GM18867 (cell line): ENCODE measurements at regions not wholly inside any gene's neighbourhood (a gene's known extent, or its start where the extent isn't known, plus 50 kb on each side); places are given as distances from the start of the nearest gene placed in this dataset.

ENCODE experiments used
- ATAC-seq: cut with Tn5 transposase; IDR thresholded peaks from one replicate; pipeline ENCODE4 v1.9.1; 2021; ENCODE audit warnings: mild to moderate bottlenecking, moderate library complexity; ENCODE audit not compliant: unreplicated experiment

DNA sequence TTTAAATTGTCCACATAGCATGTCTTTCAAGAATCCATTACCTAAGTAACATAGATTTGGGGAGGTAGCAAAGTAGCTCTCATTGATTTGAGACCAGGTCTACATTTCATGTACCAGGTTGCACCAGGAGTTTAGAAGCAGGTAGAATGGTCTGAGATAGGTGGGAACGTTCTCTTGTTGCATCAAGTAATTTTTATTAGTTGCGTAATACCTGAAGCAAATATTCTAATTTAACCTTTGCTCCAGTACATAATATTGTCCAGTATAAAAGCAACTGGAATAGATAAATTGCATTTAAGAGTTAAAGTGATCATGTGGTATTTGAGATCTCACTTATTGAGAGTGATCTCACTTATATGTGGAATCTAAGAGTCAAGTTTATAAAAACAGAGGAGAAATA, 597.1 kb upstream of the PRMT6 start:
- no peak for ATAC-seq

DNA sequence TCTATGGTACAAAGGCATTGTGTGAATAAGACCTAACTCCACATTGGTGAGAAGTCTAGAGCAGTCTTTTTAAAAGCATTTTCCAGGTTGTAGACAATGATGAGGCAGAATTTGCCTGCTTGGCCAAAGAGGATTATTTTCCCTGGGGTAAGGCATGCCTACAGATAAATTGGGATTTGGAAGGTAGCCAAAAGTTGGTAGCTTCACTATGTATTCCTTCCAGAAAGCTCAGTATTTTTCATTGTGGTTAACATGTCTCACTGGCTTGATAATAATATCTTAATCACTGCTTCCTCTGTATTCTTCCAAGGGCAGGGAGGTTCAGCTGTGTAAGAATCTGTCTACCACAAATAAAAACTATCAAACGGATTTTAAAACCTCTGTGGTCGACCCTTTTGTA, 590.8 kb upstream of the PRMT6 start:
- no peak for ATAC-seq

DNA sequence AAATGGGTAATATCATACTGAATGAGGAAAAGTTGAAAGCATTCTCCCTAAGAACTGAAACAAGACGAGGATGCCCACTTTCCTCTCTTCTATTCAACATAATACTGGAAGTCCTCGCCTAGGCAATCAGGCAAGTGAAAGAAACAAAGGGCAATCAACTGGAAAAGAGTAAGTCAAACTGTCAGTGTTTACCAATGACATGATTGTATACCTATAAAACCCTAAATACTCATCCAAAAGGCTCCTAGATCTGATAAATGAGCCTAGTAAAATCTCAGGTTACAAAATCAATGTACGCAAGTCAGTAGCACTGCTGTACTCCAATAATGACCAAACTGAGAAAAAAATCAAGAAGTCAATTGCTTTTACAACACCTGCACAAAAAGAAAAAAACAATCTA, 575.8 kb upstream of the PRMT6 start:
- ATAC-seq: no peak

DNA sequence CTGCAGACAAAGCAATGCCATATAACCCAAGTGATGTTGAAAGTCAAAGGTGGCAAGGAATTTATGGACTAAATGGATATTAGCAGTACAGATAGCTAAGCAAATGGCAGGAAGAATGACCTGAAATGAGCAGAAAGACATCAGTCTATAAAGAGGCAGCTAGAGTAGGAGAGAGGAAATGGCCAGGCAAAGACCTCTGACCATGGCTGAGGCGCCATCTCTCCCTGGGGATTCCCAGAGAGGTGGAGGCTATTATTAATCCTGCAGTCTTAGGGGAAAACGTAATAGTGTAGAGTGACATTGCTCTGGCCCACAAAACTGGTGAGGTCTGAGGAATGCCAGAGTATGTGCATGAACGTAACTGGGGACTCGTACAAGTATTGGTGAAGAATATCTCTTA, 563.6 kb upstream of the PRMT6 start:
- ATAC-seq: no peak

DNA sequence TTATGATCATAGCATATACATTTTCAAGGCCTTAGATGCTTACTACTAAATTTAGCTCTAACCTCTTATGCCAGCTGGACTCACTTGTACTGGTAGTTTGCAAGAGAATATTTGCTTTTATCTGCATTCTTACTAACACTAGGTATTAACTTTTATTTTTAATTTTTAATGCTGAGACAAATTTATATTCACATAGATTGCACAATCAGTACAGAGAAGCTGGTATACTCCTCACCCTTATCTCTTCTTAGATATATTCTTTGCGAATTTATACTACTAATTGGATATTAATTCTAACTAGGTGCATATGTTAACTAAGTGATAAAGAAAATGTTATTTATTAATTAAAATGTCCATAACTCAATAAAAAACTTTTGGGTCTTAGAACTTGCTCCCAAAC, 561.8 kb upstream of the PRMT6 start:
- ATAC-seq: no peak

DNA sequence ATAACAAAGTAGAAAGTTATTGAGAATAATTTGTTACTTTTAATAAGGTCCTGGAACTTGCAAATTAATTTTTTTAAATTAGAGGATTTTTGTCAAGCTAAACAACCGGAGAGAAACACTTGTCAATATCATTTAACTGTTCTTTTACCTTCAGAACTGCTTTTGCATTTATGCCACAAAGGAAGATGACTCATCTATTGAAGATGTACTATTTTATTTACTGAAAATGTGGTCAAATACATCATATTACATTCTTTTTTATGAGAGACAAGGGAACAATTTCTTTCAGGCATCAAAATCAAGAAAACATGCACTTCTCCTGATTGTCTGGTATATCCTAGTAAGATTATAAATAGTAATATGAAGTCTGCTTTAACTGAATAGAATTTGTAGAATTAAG, 558.2 kb upstream of the PRMT6 start:
- no peak for ATAC-seq

DNA sequence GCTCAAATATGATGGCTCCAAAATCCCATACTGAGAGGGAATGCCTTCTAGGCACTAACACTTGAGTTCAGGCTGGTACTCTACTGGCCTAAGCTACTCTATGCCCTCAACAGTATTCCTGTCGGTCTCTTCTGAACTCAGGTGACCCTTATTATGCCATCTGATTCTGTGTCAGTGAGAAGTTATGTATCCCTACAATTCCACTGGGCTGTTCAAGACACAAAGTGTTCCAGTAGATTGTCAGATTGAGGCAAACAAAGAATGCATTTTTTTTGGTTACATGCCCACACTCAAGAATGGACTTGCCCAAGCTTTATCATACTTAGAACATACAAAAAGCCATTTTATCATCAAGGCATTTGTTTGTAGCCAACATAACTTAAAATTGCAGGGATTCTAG, 553.8 kb upstream of the PRMT6 start:
- ATAC-seq: no peak

DNA sequence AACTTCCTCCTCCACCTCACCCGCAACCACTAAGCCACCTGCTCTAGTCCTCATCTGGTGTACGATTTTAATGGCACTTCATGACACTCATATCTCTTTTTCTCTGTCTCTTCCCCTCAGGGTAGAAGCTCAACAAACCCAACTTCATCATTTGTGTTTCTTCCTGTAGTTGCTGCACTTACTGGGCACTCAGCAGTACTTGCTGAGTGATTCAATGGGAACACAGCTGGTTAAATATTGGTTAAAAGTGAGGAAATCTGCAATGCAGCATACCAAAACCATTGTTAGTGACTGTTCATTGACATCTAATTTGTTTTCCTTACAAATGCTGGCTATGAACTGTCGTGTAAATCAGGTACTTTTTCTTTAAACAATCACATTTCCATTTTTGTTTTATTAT, 541.1 kb upstream of the PRMT6 start:
- ATAC-seq: no peak

DNA sequence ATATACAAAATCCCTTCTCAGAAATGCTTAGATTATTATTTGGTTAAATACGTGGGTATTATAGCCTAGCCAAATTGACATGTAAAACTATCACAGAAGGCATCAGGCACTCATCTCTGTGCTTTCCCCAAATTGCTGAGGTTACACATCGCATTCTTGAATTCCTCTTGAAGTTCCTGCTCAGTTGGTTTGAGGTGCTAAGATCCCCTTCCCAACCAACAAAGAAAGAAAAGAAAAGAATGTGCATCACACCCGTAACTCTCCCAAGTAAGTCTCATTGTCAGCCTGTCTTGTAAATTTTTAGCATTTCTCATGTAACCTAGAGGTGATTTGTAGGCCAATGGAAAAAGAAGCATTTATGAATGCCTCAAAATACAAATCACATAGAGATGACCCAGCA, 539.2 kb upstream of the PRMT6 start:
- ATAC-seq: no peak

DNA sequence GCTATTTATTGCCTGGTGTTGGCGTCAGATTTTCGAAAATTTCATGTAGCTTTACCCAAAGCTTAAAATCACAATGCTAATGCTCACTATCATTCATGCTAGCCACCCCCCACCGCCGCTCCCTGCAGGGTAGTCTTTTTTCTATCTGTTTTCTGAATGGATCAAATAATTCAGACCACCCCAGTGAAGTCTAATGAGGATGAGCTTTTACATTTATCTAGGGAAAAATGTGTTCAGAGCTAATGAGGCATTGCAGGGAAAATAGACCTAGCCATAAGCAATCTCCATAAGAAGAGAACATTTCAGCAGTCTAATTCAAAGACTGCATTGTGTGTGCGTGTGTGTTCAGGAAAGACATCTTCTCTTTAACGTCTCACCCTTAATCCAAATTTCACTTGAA, 533.0 kb upstream of the PRMT6 start:
- no peak for ATAC-seq

DNA sequence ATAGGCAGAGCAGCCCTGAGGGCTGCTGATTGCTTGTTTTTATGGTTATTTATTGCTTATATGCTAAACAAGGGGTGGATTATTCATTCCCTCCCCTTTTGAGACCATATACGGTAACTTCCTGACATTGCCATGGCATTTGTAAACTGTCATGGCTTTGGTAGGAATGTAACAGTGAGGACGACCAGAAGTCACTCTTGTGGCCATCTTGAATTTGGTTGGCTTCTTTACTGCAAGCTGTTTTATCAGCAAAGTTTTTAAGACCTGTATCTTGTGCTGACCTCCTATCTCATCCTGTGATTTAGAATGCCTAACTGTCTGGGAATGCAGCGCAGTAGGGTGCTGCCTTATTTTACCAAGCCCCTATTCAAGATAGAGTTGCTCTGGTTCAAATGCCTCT, 531.8 kb upstream of the PRMT6 start:
- no peak for ATAC-seq

DNA sequence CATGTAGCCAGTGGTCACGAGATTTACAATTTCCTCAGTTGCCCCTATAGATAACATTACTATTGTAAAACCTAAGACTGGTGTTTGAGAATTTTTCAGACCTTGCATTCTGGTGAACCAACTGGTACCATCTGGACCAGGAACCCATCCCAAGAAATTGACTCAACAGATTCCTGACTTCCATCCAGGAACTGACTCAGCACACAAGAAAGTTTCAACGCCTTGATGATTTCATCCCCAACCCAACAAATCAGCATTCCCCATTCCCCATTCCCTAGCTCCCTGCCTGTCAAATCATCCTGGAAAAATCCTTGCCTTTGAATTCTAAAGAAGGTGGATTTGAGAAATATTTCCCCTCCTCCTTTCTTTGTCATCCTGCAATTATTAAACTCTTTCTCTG, 529.8 kb upstream of the PRMT6 start:
- ATAC-seq: no peak

DNA sequence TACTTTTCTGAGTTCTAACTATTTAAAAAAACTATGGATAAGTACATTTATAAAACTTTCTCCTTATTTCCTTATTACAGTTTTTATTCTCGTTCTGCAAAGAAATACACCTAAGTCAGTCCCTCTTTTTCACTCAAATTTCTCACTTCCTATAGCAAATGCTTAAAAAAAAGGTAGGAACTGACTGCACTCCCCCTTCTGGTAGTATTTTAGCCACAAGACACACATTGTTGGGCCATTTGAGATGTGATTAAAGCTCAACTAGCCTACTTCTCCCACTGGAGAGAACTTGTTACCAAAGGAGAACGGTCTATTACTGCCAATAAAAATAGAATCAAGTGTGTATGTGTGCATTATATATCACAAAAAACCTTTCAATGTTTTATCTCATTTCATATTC, 521.9 kb upstream of the PRMT6 start:
- no peak for ATAC-seq

DNA sequence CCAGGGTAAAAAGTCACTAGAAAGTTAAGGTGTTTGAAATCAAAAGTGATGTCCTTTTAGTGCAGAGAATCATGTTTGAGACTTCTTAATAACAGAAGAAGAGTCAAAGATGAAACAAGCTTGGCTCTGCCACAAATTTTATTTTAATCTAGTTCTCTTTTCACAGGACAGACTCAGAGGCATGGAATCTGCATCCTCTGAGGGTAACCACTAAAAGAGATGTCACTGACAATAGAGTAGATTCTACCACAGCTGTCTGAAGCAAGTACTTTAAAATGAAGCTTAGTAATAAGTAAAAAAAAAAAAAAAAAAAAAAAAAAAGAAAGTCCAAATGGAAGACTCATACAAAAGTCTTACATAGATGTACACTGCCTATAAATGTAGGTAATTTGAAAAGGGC, 519.7 kb upstream of the PRMT6 start:
- ATAC-seq: no peak

DNA sequence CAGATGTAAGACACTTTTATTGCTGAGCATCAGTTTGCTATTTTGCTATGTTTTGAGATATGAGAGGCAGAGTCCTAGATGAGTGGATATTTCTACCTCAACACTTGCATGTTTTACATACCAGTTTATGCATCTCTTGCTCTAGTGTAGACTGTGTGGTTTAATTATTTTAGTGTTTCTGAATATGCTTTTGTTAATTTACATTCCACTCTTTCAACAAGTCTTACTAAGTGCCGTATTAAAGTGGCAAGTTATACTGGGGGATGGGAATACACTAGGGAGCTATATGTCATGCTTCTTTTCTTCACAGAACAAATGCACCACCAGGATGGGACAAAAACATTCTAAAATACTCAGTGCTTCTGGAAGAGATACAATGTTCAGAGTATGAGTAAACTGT, 507.7 kb upstream of the PRMT6 start:
- no peak for ATAC-seq

DNA sequence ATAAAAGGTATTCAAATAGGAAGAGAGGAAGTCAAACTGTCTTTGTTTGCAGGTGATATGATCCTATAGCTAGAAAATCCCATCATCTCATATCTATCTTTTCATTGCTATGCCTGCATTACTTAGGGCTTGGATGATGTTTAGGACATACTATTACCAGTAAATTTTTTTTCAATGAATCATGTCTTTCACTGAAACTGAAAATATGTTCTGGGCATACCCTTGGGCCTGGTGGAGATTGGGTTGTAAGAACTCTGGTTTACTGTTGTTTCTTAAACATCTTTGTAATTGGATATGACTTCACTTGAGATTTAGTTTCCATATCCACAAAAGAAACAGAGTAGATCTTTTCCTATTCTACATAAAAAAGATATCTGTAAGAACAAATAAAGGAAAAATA, 502.2 kb upstream of the PRMT6 start:
- ATAC-seq: no peak

DNA sequence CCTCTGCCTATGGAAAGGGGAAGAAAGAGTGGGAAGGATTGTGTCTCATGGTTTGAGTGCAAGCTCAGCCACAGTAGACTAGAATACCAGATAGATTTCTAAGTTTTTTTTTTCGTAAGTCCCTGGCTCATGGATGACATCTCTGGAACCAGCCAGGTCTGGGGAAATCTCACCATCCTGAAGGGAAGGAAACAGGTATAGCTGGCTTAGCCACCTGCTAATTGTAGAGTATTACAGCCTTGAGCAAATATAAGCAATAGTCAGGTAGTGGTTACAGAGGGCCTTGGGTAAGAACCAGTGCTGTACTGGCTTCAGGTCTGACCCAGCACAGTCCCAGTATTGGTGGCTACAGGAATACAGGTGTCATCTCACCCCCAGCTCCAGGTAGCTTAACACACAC, 500.9 kb upstream of the PRMT6 start:
- ATAC-seq: no peak

DNA sequence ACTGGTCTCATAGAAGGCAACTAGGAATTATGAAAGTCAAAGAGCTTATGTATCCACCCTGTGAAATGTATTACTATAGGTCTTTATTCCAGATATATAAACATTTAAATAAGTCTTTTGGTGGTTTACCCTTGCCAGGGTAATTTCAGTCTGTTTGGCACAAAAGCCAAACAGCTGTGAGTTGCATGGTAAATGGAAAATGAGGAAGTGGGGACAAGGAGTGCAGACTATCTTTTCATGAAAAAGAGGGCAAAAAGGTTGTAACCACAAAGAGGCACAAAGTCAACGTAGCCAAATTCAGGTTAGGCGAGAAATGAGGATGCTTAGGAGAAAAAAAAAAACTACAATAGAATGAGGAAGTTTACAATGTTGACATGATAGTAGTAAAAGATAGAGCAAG, 492.3 kb upstream of the PRMT6 start:
- no peak for ATAC-seq

DNA sequence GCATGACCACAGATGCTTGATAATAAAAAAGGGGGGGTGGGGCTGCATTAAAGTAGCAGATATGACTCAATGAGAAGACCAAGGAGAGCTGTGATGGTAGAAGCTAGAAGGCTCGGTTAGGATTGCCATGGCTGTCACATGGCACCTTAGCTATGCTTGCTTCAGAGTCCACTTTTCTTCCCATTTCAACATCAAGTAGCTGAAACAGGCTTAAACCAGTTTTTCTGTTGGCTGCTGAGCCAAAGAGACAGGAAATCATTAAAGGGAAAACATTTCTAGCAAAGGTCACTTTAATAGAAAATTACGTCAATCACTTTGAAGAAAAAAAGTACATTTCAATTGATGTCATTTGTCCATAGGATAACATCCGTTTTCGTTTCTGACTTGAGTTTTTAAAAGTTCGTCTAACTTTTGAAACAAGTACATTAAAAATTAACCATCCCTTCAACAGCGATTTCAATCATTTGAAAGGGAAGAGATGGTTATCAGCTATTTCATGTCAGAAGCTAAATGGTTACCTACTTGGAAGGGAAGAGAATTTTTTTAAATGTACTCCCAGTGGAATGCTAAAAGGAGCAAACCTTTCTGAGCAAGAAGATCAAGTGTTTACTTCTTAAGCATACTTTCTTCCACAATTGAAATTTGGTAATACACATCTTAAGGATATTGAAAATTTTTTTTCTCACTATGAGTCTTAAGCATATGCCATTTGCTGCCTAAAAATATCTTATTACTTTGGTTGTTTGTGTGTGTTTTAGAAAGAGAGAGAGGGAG, 488.1 kb upstream of the PRMT6 start:
- no peak for ATAC-seq

DNA sequence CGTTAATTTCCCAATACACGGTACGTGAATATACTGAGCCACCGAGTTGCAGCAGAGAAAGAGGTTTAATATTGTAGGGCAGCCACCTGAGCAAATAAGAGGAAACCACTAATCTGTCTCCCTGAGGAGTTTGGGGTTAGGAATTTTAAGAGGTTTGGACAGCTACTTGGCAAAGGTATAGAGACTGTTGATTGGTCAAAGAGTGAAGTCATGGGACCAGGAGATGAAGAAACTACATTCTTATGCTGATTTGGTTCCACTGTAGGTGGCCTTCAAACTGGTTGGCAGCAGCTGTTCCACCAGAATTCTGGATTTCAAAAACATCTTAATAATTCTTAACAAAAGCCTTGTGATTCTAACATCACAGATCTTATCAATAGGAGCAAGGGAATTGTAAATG, 485.4 kb upstream of the PRMT6 start:
- ATAC-seq: no peak

DNA sequence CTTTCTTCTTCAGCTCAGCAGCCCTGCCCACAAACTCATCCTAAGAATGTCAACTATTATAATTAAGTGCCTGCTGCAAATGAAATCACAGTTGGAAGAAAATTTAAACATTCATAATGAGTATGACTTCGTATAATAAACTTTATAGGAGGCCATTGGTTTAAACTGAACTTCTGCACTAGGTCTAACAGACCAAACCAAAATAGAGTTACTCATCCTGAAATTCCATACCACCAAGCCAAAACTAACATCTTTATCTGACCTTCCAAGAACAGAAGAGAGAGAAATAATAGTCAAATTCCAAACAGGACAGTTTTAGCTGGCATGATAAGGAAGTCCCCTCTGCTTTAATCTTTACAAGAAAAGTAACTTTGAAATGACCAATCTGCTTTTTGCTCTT, 472.4 kb upstream of the PRMT6 start:
- no peak for ATAC-seq

DNA sequence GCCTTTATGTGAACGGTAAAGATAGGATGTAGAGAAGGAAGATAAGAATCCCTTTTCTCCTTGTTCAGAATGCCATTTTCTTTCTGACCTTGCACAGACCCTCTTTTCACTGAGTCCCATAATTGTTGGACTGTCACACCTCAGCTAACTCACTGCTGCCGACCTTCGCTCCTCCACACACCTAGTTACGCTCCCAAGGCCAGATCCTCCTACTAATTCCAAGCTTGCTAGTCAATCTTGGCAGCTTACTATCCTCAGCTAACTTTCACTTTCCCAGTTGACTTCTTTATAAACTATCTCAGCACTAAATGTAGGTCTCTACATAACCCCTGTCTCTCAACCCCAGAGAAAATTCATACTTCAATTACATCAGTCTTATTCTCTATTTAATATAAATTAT, 471.8 kb upstream of the PRMT6 start:
- ATAC-seq: no peak

DNA sequence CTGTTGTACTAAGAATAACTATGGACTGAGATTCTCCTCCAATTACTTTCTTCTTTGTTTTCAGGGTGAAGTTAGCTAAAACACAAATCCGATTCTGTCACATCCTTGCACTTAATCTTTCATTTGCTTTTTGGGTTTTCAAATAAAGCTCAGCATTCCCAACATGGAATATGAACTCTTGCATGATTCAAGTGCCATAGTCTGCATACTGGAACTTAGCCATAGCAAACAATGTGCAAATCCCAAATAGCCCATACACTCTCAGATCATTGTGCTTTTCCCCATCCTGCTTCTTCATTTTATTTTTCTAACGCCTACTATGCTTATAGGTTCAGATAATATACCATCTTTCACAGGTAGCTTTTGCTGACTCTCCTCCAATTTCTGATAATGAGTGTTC, 455.8 kb upstream of the PRMT6 start:
- no peak for ATAC-seq
